ENCODE measurements at regions not wholly inside any gene's neighbourhood (a gene's known extent, or its start where the extent isn't known, plus 50 kb on each side); places are given as distances from the start of the nearest gene placed in this dataset.

- TF ChIP-seq CTCF (conservative IDR thresholded peaks at IDR 0.05; ENCODE audit: low read length) (no peak), EZH2phosphoT487 (IDR thresholded peaks at IDR 0.05; ENCODE audit: borderline replicate concordance) (no peak)
Observed at GRCh38 chr2:155357172-155357571, 658.7 kb downstream of the KCNJ3 start.
